Right lung (tissue), 2 donors: ENCODE measurements at regions not wholly inside any gene's neighbourhood (a gene's known extent, or its start where the extent isn't known, plus 50 kb on each side); places are given as distances from the start of the nearest gene placed in this dataset.

Experiments used
- DNase-seq, 2 donors: peaks; one replicate each; pipeline ENCODE4 v3.0.0-alpha.2; 2013

GRCh38 chr2:59077981-59078531 lies 836.9 kb upstream of the FANCL start:
- DNase-seq = no peak

- no peak for DNase-seq
These were observed 836.1 kb upstream of the FANCL start for GRCh38 chr2:59077026-59077725.

DNA sequence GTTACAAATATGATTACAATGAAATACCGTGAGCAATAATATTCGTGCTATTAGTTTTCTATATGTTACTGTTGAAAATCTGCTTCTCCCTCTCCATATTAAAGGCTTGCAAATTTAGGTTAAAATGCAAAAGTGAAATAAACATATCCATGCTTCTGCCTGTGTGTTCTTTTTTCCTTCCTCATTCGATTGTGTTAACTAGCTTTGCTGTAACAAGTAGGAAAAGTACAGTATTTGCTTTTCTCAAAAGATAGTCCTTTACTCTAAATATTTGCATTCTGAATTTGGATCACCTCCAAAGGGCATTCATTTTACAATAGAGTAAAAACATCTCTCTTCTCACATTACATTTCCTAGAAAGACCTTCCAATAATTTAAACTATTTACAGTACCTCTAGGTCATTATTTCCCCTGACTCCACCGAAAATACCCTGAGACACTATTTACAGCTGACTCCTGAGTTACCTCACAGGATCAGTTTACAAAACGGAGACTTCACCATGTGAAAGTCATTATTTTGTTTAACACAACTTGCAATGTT lies 835.0 kb upstream of the FANCL start:
- DNase-seq = no peak

DNA sequence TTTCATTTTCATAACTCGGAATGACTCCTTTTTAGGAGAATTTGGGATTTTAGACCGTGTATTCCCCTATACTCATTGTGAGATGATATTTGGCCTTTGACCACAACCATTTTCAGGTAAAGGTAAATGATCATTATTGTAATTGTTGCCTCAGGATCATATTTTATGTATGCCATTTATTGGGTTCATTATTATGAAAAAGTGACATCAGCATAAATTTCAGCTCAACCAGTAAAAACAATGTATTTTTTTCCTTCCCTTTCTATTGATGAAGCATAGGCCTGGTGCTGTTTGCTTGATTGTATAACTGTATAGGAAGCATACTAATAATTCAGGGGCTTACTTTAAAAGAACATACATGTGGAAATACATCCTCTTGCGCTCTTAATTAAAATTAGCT lies 832.9 kb upstream of the FANCL start:
- no peak for DNase-seq

- DNase-seq = no peak
These were observed 832.2 kb upstream of the FANCL start for GRCh38 chr2:59073286-59073685.

DNA sequence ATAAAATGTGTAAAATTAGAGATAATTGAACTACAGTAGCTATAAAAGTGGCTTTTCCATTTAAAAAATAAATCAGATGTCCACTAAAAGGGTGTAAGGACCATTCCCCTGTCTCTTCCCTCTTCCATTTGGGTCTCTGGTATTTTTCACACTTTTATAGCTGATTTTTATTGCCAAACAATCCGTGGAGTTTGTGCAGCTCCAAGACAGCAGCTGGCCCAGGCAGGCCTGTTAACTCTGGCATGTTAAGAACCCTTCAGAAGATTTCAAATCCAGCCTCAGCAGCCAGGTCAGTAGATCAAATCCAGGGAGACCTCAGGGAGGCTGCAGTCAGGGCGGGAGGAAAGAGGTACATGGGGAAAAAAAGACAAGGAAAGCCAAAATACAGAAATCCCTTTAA lies 827.1 kb upstream of the FANCL start:
- DNase-seq = no peak

GRCh38 chr2:59066787-59067399 lies 825.8 kb upstream of the FANCL start:
- DNase-seq = no peak

- DNase-seq = no peak
These were observed 806.4 kb upstream of the FANCL start for GRCh38 chr2:59047373-59047995.

DNA sequence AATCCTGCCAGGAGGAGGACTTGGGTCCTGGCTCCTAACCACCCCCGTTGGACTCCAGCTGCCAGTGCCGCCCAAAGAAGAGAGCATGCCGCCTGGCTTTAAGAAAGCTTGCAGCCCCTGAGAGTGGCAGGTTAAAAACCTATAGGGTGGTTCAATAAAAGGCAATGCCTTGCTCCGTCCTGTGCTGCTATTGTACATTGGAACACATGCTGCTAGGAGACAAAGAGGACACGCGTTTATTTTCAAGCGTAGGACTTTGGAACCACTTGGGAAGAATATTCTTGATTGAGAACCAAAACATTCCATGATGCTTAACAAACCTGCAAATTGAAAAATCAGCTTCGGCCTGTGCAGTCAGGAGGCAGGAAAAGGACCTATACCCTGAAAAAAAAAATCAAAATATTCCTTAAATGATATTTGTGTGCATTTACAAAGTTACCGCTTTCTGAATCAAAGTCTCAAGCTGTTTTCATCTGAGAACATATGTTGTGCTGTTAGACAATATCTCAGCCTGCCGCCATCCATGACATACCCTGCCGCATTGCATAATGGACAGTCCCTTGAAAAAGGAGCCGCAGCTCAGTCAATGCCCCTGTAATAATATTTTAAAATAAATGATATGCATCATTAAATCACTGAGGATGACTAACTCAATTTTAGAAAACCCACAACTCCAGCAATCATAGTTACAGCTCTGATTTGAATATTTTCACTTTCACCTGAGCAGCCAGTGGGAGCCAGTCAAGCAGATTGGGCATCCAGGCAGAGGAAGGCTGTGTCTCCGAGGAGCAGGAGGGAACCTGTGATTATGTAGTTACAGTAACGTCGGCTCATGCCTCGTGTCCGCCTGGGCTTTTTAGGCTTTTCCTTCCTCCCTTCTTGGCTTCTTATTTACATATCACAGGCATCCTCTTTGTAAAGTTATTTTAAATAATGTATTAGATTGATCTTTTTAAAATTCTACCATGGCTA lies 805.6 kb upstream of the FANCL start:
- no peak for DNase-seq

- DNase-seq = no peak
These were observed 803.6 kb upstream of the FANCL start for GRCh38 chr2:59044736-59045135.

GRCh38 chr2:59041139-59041538 lies 800.0 kb upstream of the FANCL start:
- no peak for DNase-seq

DNA sequence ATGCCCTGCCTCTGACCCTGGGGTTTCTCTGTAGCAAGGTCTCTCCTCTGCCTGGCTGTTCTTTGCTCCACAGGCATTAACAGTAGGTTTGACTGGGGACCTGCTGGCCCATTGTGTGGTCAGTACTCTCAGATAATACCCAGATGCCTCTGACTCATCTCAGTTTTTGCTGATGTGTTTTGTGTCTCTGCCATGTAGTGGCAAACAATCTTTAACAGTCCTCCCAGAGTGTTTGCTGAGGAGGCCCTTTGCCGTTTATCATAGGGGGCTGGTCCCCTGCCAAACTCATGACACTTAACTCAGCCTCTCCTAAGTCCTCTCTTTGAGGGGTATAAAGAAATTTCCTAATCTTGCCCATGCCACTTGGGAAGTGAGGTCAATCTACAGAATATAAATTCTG lies 793.7 kb upstream of the FANCL start:
- DNase-seq = no peak

DNA sequence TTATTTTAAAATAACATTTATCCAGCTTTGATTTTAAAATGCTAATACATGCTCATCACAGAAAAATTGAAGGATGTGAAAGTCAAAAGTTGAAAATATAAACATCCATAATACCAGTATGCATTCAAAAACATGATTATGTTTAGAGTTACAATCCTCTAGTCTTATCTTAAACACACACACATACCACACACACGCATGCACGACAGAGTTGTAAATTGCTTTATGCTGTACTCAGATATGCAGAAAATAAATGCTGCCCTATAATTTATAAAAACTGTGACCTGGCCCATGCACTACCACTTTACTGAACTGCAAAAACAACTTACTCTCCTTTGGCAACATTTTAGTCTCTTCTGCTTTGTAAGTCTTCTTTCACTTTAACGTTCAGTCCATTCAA lies 793.0 kb upstream of the FANCL start:
- no peak for DNase-seq

DNA sequence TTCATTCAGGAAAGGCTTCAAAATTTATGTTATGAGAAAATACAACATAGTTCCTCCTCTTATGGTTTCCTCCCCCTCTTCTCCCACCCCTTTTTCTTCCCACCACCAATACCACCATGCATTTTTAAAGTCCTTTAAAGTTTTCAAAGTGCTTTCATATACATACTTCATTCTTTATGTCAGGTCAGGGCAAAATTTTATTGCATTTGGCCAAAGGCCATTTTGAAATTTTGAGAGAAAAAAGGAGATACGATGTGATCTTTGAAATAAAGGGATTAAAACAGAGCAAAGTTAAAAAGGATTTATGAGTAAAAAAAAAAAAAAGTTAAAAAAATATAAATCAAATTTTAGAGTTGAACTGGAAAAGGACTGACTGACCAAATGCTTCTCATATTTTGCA lies 792.5 kb upstream of the FANCL start:
- DNase-seq = no peak

GRCh38 chr2:59032499-59032898 lies 791.4 kb upstream of the FANCL start:
- DNase-seq = no peak

- DNase-seq = no peak
These were observed 787.9 kb upstream of the FANCL start for GRCh38 chr2:59029058-59029457.

DNA sequence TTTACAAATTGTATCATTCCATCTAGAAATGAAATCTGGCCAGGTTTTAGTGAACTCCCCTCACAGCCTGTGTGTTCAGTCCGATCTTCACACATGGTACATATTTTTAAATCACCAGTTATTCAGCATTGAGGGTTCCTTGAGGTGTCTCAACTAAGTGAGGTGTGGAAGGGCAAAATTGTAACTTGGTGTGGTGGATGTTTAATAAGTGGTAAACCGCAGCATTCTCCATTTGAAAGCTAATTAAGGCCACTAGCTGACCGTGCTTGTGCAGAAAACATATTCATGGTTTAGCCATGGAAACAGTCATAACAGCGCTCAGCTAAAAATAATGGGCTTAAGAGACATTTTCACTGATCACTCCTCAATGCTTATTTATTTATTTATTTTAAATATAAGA lies 786.2 kb upstream of the FANCL start:
- DNase-seq = no peak

DNA sequence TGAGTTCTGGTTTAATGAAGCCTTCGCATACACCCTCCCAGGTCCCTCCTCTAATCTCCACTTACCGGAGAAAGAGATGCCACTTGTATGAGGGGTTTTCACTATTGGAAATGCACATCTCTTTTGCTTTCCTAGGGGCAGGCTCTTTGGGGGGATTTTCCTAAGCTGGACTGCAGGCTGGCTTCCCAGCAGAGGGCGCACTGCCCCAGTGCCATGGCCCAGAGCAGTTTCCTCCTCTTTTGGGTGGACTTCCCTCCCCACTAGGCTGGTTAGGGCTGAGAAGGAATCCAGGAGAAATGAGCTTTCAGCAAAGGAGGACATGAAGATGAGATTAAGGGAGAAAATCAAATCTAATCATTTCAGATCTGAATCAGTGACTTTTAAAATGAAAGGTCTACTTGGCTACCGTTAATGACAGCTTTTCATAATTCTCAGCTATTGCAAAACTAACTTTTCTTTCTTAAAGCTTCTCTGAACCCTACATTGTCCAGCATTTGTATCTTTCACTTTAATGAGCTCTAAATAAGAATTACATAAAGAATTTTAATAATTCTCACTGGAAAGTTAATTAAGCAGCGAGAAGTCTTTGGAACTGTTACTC lies 784.1 kb upstream of the FANCL start:
- peak; percentile 31 to 38 for DNase-seq

DNA sequence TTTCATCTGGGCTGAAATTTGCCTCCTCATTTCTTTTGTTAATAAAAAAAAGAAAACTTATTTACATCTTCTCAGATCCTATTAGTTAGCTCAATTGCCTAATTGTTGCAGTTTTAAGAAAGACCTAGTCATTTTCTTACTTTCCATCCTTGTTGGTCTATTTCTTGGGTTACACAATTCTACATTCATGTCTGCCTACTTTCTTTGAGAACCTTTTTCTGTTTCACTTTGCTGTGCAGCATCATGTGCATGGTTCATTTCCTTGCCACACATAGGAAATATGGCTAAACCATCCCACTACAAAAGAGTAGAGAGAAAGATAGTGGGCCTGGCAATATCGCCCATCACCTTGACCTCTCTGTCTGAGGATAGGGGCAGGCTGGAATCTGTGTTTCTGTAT lies 780.7 kb upstream of the FANCL start:
- DNase-seq = no peak

DNA sequence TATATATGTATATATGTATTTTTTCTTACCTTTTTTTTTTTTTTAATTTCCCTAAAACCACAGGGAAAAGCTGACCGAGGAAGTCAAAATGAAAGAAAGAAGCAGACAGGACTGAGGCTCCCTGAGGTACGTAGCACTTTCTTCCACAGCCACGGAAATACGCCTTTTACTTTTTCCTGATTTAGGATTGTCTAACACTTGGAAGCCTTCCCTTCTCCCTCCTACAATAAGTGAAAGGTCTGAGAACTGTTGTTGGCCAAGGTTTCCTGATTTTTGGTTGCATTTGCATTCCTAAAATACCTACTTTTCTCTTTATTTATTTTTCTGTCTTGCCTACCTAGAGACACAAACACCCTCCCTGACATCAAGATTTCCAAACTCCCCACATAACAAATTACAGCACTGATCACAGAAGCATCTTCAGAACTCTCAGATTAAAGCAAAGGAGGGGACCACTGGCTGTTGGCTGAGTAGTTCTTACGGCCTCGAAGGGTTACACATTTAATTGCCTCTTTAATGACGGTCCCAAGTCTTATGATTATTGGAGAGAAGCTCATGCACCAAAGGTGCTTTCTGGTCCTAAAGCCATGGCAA lies 778.5 kb upstream of the FANCL start:
- no peak for DNase-seq

DNA sequence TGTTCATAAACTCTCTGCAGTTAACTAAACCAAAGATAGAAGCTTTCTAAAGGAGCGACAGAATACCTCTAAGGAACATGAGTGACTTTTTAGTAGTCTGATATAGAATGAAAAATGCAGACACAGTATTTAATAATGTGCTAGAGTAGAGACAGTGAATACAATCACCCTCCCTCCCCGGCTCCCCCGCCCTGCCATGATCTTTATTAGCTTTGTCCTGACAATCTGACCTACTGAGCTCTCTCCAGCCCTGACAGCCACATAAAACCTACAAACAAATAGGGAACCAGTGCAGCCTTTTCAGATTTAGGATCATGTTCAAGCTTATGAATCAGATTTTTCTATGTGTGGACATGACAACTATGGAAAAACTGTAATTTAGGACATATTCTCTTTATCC lies 777.6 kb upstream of the FANCL start:
- no peak for DNase-seq
